Panc1 (cell line): ENCODE measurements at regions not wholly inside any gene's neighbourhood (a gene's known extent, or its start where the extent isn't known, plus 50 kb on each side); places are given as distances from the start of the nearest gene placed in this dataset.

ENCODE experiments used
- ATAC-seq: fragments of 200-7000 bp; cut with Tn5 transposase; 2 replicates; pipeline ENCODE4 v1.9.1; 2020; ENCODE audit warnings: mild to moderate bottlenecking, moderate library complexity
- BruUV-seq: library from RNA; stranded (reverse); fragments of 400-500 nt; replicated peaks from 2 replicates; lab custom pipeline; 2021; lab: Mats Ljungman, UMichigan
- CTCF ChIA-PET: fragments of 300-600 bp; sonication (Branson Sonifier 250); formaldehyde crosslinking; loops from one replicate; lab custom pipeline; 2022; ENCODE audit warnings: antibody characterized with exemption; lab: Charles Lee
- POLR2A ChIA-PET: fragments of 300-600 bp; sonication (Branson Sonifier 250); formaldehyde crosslinking; loops from one replicate; lab custom pipeline; 2022; ENCODE audit warnings: antibody characterized with exemption; lab: Charles Lee
- DNase-seq: peaks from one replicate; pipeline ENCODE4 v3.0.0-alpha.2; 2010; ENCODE audit warnings: low read depth, low spot score
- H3K27ac ChIP-seq: 2 replicates; pipeline ENCODE4 v1.5.1; 2011; ENCODE audit warnings: mild to moderate bottlenecking, low read length, inconsistent platforms
- H3K27me3 ChIP-seq: fragments of 200-500 bp; sonication (Bioruptor generic); 2 replicates; pipeline ENCODE4 v1.6.0; 2014; ENCODE audit warnings: low read length, inconsistent platforms; ENCODE audit not compliant: control insufficient read depth, insufficient read depth
- H3K36me3 ChIP-seq: fragments of 200-500 bp; sonication (Bioruptor generic); 2 replicates; pipeline ENCODE4 v1.5.1; 2014; ENCODE audit warnings: inconsistent platforms, mild to moderate bottlenecking, low read length, moderate library complexity; ENCODE audit not compliant: control insufficient read depth, insufficient read depth
- H3K4me1 ChIP-seq: 2 replicates; pipeline ENCODE4 v1.5.1; 2011; ENCODE audit warnings: inconsistent platforms, mild to moderate bottlenecking, low read length, moderate library complexity; ENCODE audit not compliant: control insufficient read depth, insufficient read depth
- H3K4me3 ChIP-seq, 2 experiments: 2 replicates each; pipeline ENCODE4 v1.5.1; 2011 to 2012; ENCODE audit warnings: low read depth in 2 of 2, low read length in 2 of 2, mild to moderate bottlenecking in 2 of 2, inconsistent platforms in 1 of 2, moderate library complexity in 1 of 2
- H3K9me3 ChIP-seq: fragments of 200-500 bp; sonication (Bioruptor generic); 2 replicates; pipeline ENCODE4 v1.5.1; 2014; ENCODE audit warnings: low read depth, mild to moderate bottlenecking, inconsistent platforms, low read length, moderate library complexity; ENCODE audit not compliant: control insufficient read depth, insufficient read depth
- POLR2AphosphoS5 ChIP-seq: IDR thresholded peaks from 2 replicates; pipeline ENCODE4 v1.6.1; 2012; ENCODE audit warnings: mild to moderate bottlenecking, low read depth, low read length, moderate library complexity
- SIN3A ChIP-seq: IDR thresholded peaks from 2 replicates; pipeline ENCODE4 v1.6.1; 2012; ENCODE audit warnings: low read depth, mild to moderate bottlenecking, low read length, moderate library complexity, borderline replicate concordance; ENCODE audit not compliant: insufficient read depth
- TCF7L2 ChIP-seq: IDR thresholded peaks from 2 replicates; pipeline ENCODE4 v1.6.1; 2011; ENCODE audit warnings: mild to moderate bottlenecking, low read depth, low read length, inconsistent platforms
- in situ Hi-C: cut with HindIII; loops from 2 replicates; pipeline ENCODE4 v1.10.0; 2016; ENCODE audit warnings: low sequenced_read_pairs, low pct_unique_long_range_greater_than_20kb
- intact Hi-C: fragments of 100-400 bp; cut with micrococcal nuclease; formaldehyde crosslinking; loops from one replicate; pipeline ENCODE4 v1.10.0; 2022; ENCODE audit not compliant: unreplicated experiment
- TF ChIP-seq, protein P1 (sequence below), 2 experiments: IDR thresholded peaks; 2 replicates each; pipeline ENCODE4 v1.6.1; 2011 to 2012; ENCODE audit warnings: low read depth in 2 of 2, control low read depth in 1 of 2, low read length in 1 of 2, mild to moderate bottlenecking in 1 of 2, moderate library complexity in 1 of 2; ENCODE audit not compliant: insufficient read depth in 1 of 2
- TF ChIP-seq, protein P2 (sequence below): fragments of 450-650 bp; IDR thresholded peaks from 2 replicates; pipeline ENCODE4 v1.5.1; 2017; ENCODE audit warnings: mild to moderate bottlenecking

DNA sequence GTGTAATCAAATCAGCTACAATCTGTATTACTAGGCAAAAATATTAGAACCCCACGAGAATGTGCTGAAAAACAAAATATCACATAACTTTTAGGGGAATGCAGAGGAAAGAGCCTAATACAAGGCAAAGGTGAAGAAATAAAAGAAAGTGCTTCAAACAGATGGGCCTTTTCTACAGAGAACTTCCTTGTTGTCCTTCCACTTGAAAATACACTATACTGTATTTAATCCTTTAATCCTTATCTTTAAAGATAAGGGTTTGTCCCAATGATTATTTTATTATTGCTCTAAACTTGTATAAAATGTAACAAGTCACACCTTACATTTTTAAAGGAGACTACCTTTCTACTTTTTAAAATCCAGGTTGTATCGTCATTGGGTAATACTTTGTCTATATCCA is 296.5 kb downstream of the NDFIP2 start:
- ATAC-seq: no peak
- intact Hi-C loops (no loop called here), in situ Hi-C loops (no loop called here)
- Histone ChIP-seq H3K4me1 (peaks cover 4% of the 10 kb centered on the region; the same call in 1 of the 2 replicates), H3K36me3 (no peaks in the 10 kb centered on the region), H3K4me3 (no peak overlapping the region), H3K27ac (peak overlapping the region; percentile 7; the same call in 1 of the 2 replicates), H3K9me3 (peaks cover 8% of the 10 kb centered on the region; the same call in 1 of the 2 replicates), H3K27me3 (no peaks in the 10 kb centered on the region)
- ChIA-PET POLR2A (no interaction called here), CTCF (no interaction called here)
- no TSS peak for BruUV-seq
- TF ChIP-seq, protein P1, sequence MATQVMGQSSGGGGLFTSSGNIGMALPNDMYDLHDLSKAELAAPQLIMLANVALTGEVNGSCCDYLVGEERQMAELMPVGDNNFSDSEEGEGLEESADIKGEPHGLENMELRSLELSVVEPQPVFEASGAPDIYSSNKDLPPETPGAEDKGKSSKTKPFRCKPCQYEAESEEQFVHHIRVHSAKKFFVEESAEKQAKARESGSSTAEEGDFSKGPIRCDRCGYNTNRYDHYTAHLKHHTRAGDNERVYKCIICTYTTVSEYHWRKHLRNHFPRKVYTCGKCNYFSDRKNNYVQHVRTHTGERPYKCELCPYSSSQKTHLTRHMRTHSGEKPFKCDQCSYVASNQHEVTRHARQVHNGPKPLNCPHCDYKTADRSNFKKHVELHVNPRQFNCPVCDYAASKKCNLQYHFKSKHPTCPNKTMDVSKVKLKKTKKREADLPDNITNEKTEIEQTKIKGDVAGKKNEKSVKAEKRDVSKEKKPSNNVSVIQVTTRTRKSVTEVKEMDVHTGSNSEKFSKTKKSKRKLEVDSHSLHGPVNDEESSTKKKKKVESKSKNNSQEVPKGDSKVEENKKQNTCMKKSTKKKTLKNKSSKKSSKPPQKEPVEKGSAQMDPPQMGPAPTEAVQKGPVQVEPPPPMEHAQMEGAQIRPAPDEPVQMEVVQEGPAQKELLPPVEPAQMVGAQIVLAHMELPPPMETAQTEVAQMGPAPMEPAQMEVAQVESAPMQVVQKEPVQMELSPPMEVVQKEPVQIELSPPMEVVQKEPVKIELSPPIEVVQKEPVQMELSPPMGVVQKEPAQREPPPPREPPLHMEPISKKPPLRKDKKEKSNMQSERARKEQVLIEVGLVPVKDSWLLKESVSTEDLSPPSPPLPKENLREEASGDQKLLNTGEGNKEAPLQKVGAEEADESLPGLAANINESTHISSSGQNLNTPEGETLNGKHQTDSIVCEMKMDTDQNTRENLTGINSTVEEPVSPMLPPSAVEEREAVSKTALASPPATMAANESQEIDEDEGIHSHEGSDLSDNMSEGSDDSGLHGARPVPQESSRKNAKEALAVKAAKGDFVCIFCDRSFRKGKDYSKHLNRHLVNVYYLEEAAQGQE (IDR thresholded peaks at IDR 0.05; ENCODE audit: insufficient read depth in 1 of 2, low read depth in 2 of 2, low read length in 1 of 2): no peak
- TF ChIP-seq TCF7L2 (no peak), SIN3A (no peak), POLR2AphosphoS5 (no peak)
- TF ChIP-seq, protein P2, sequence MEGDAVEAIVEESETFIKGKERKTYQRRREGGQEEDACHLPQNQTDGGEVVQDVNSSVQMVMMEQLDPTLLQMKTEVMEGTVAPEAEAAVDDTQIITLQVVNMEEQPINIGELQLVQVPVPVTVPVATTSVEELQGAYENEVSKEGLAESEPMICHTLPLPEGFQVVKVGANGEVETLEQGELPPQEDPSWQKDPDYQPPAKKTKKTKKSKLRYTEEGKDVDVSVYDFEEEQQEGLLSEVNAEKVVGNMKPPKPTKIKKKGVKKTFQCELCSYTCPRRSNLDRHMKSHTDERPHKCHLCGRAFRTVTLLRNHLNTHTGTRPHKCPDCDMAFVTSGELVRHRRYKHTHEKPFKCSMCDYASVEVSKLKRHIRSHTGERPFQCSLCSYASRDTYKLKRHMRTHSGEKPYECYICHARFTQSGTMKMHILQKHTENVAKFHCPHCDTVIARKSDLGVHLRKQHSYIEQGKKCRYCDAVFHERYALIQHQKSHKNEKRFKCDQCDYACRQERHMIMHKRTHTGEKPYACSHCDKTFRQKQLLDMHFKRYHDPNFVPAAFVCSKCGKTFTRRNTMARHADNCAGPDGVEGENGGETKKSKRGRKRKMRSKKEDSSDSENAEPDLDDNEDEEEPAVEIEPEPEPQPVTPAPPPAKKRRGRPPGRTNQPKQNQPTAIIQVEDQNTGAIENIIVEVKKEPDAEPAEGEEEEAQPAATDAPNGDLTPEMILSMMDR: no peak
- no peak for DNase-seq

DNA sequence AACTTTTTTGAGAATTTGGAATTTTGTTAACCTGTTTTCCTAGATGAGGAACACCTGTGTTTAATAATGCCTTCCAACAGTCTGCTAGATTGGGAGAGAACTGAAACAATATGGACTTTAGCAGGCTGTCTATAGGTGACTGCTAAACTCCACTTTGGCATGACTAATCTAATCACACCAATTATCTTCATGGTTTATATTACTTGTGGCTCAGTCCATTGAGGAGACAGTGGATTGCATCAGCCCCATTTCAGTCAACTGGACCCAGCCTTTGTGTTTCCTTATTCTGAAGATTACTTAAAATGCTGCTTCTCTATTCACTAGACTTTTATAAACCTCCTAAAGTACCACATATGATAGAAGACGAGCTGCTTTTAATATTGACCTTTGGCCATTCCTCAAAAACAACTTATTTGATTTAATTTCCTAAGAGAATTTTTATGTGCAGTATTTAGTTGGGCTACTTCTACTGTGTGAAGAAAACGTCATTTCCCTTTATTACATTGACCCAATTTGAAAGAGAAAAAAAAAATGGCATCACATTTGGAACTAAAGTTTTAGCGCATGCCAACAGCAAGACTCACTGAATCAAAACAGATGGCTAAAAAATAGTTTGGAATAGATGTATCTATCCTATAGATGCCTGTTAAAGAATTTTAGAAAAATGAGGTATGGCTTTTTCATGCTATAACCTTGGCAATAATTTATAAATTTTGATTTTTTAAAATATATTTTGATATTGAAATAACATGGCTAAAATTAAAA is 295.8 kb downstream of the NDFIP2 start:
- no TSS peak for BruUV-seq
- POLR2A ChIA-PET: no interaction called here
- Histone ChIP-seq H3K27ac (peak overlapping the region; percentile 59; the same call in 1 of the 2 replicates), H3K9me3 (peaks cover 10% of the 10 kb centered on the region; the same call in 1 of the 2 replicates), H3K4me3 (no peak overlapping the region), H3K4me1 (no peaks in the 10 kb centered on the region), H3K27me3 (no peaks in the 10 kb centered on the region), H3K36me3 (no peaks in the 10 kb centered on the region)
- intact Hi-C loops: no loop called here
- TF ChIP-seq TCF7L2 (no peak), SIN3A (no peak), POLR2AphosphoS5 (no peak)
- TF ChIP-seq, protein P1 (IDR thresholded peaks at IDR 0.05; ENCODE audit: insufficient read depth in 1 of 2, low read depth in 2 of 2, low read length in 1 of 2): no peak
- TF ChIP-seq, protein P2: no peak
- ATAC-seq (no peak), DNase-seq (no peak)
- CTCF ChIA-PET: no interaction called here
- in situ Hi-C loops: no loop called here
